ENCODE measurements at regions not wholly inside any gene's neighbourhood (a gene's known extent, or its start where the extent isn't known, plus 50 kb on each side); places are given as distances from the start of the nearest gene placed in this dataset.

DNA sequence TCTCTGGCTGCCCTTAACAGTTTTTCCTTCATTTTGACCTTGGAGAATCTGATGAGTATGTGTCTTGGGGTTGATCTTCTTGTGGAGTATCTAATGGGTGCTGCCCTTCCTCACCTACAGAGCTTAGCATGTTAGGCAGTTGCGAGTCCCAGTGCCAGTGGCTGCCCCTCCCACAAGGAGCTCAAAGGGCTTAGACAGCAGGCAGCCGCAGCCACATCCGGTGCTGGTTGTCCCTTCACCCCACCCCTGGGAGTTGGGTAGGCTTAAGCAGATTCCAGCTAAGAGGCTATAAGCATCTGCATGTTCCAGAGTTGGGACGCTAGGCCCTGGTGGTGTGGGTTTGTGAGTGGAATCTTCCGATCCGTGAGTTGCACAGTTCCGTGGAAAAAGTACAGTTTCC, 322.1 kb upstream of the ARX start:
- in situ Hi-C loops (cut with HindIII; ENCODE audit: extremely low pct_ligation_motif_present, low pct_unique_long_range_greater_than_20kb) (no loop called here), intact Hi-C loops (cut with micrococcal nuclease; ENCODE audit: unreplicated experiment) (no loop called here)
- no peak overlapping the region for H3K4me2 ChIP-seq (ENCODE audit: low read depth, low read length)
- ATAC-seq (no peak), DNase-seq (ENCODE audit: low spot score) (no peak), FAIRE-seq (no peak)
- no peaks in the 10 kb centered on the region for H3K79me2 ChIP-seq (ENCODE audit: insufficient read depth, low read length)
- ChIA-PET POLR2A (no interaction called here), CTCF (ENCODE audit: low intra/inter-chr PET ratio, low total read pairs) (no interaction called here)
- H3K36me3 ChIP-seq (replicated peaks in 1 of 2; ENCODE audit: control insufficient read depth in 1 of 2, insufficient read depth in 2 of 2, low read length in 2 of 2) = no peaks in the 10 kb centered on the region
- H3K9me3 ChIP-seq (ENCODE audit: low read length) = no peaks in the 10 kb centered on the region
- no peaks in the 10 kb centered on the region for H3K27me3 ChIP-seq (ENCODE audit: control insufficient read depth in 1 of 2, insufficient read depth in 2 of 2, low read length in 2 of 2)
- no peak overlapping the region for H3K4me3 ChIP-seq (replicated peaks in 1 of 3; ENCODE audit: insufficient read depth in 1 of 3, low read depth in 2 of 3, low read length in 3 of 3)
- no peaks in the 10 kb centered on the region for H4K20me1 ChIP-seq (ENCODE audit: insufficient read depth, low read length)
- H2AFZ ChIP-seq (ENCODE audit: low read length) = no peak overlapping the region
- BruUV-seq (replicated peaks) = no TSS peak
- WGBS (ENCODE audit: low lambda C conversion rate) = no CpG with 5 or more reads among the region's 7 CpGs
- H3K27ac ChIP-seq (ENCODE audit: extremely low read length, insufficient read depth, low read length) = no peak overlapping the region
- H3K9ac ChIP-seq (ENCODE audit: insufficient read depth, low read depth, low read length) = no peak overlapping the region
- TF ChIP-seq, protein P1, sequence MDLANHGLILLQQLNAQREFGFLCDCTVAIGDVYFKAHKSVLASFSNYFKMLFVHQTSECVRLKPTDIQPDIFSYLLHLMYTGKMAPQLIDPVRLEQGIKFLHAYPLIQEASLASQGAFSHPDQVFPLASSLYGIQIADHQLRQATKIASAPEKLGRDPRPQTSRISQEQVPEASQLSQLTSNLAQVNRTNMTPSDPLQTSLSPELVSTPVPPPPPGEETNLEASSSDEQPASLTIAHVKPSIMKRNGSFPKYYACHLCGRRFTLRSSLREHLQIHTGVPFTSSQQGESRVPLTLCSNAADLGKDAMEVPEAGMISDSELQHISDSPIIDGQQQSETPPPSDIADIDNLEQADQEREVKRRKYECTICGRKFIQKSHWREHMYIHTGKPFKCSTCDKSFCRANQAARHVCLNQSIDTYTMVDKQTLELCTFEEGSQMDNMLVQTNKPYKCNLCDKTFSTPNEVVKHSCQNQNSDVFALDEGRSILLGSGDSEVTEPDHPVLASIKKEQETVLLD (CRISPR knock-in tag; IDR thresholded peaks at IDR 0.05; ENCODE audit: low read depth) = no peak
- TF ChIP-seq, protein P2, sequence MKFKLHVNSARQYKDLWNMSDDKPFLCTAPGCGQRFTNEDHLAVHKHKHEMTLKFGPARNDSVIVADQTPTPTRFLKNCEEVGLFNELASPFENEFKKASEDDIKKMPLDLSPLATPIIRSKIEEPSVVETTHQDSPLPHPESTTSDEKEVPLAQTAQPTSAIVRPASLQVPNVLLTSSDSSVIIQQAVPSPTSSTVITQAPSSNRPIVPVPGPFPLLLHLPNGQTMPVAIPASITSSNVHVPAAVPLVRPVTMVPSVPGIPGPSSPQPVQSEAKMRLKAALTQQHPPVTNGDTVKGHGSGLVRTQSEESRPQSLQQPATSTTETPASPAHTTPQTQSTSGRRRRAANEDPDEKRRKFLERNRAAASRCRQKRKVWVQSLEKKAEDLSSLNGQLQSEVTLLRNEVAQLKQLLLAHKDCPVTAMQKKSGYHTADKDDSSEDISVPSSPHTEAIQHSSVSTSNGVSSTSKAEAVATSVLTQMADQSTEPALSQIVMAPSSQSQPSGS (CRISPR knock-in tag; IDR thresholded peaks at IDR 0.05) = no peak
- TF ChIP-seq GZF1 (CRISPR knock-in tag; IDR thresholded peaks at IDR 0.05) (no peak), PAWR (CRISPR knock-in tag; IDR thresholded peaks at IDR 0.05; ENCODE audit: borderline replicate concordance) (no peak), LCORL (IDR thresholded peaks at IDR 0.05) (no peak), LCORL (CRISPR knock-in tag; IDR thresholded peaks at IDR 0.05) (no peak), ZNF841 (CRISPR knock-in tag; IDR thresholded peaks at IDR 0.05; ENCODE audit: borderline replicate concordance) (no peak), ZNF253 (CRISPR knock-in tag; IDR thresholded peaks at IDR 0.05; ENCODE audit: borderline replicate concordance) (no peak)
- H3K4me1 ChIP-seq (ENCODE audit: insufficient read depth, low read length) = no peaks in the 10 kb centered on the region

Data from HepG2 (cell line).